Muscle of back (tissue), 3 donors: ENCODE measurements at regions not wholly inside any gene's neighbourhood (a gene's known extent, or its start where the extent isn't known, plus 50 kb on each side); places are given as distances from the start of the nearest gene placed in this dataset.
A peak's percentile ranks its signal among the peaks of the same experiment; 100 is the strongest.
"Not testable (repeated sequence)": the region's sequence is repeated elsewhere in the genome, so short reads cannot be mapped to it uniquely, and the experiment has no call there.

Source experiments
- DNase-seq, 3 donors: peaks; one replicate each; pipeline versions ENCODE4 v3.0.0 to v3.0.0-alpha.2; 2013

GRCh38 chr7:24395512-24395911 is 111.5 kb downstream of the NPY start:
- peak in 1 of 3 donors; percentile 25 for DNase-seq

GRCh38 chr7:24396387-24396786 is 112.4 kb downstream of the NPY start:
- not testable (repeated sequence) for DNase-seq

- DNase-seq: peak; percentile 8 to 49 (median 16)
Observed at GRCh38 chr7:24401628-24402593, 117.9 kb downstream of the NPY start.

GRCh38 chr7:24402655-24403054 is 118.7 kb downstream of the NPY start:
- DNase-seq: no peak

- no peak for DNase-seq
Observed at GRCh38 chr7:24403557-24403956, 119.6 kb downstream of the NPY start.

GRCh38 chr7:24404315-24404714 is 120.3 kb downstream of the NPY start:
- DNase-seq: no peak

GRCh38 chr7:24405002-24405401 is 121.0 kb downstream of the NPY start:
- no peak for DNase-seq

GRCh38 chr7:24406053-24406788 is 122.2 kb downstream of the NPY start:
- DNase-seq: no peak

GRCh38 chr7:24406789-24407299 is 122.9 kb downstream of the NPY start:
- no peak for DNase-seq

GRCh38 chr7:24407965-24408364 is 124.0 kb downstream of the NPY start:
- DNase-seq: no peak

GRCh38 chr7:24408798-24409430 is 124.9 kb downstream of the NPY start:
- DNase-seq: no peak

GRCh38 chr7:24409431-24410024 is 125.5 kb downstream of the NPY start:
- DNase-seq: no peak

- DNase-seq: no peak
Observed at GRCh38 chr7:24411226-24411625, 127.2 kb downstream of the NPY start.

GRCh38 chr7:24417526-24418120 is 133.6 kb downstream of the NPY start:
- DNase-seq: no peak

- peak in 2 of 3 donors; percentile 25 to 75 for DNase-seq
Observed at GRCh38 chr7:24419077-24419476, 135.1 kb downstream of the NPY start.

- DNase-seq: peak; percentile 61 to 90 (median 68)
Observed at GRCh38 chr7:24419511-24419910, 135.5 kb downstream of the NPY start.

GRCh38 chr7:24422441-24423010 is 138.5 kb downstream of the NPY start:
- DNase-seq: no peak

- DNase-seq: no peak
Observed at GRCh38 chr7:24425664-24426063, 141.7 kb downstream of the NPY start.

GRCh38 chr7:24427048-24427447 is 143.1 kb downstream of the NPY start:
- no peak for DNase-seq

- DNase-seq: no peak
Observed at GRCh38 chr7:24428676-24429075, 144.6 kb upstream of the PALS2 start.

- no peak for DNase-seq
Observed at GRCh38 chr7:24432677-24433076, 140.6 kb upstream of the PALS2 start.
